HG02970 (cell line): ENCODE measurements at regions not wholly inside any gene's neighbourhood (a gene's known extent, or its start where the extent isn't known, plus 50 kb on each side); places are given as distances from the start of the nearest gene placed in this dataset.

Experiments used
- ATAC-seq: cut with Tn5 transposase; IDR thresholded peaks from one replicate; pipeline ENCODE4 v1.9.1; 2021; ENCODE audit warnings: mild to moderate bottlenecking, moderate library complexity, moderate number of reproducible peaks; ENCODE audit not compliant: unreplicated experiment, low FRiP score

DNA sequence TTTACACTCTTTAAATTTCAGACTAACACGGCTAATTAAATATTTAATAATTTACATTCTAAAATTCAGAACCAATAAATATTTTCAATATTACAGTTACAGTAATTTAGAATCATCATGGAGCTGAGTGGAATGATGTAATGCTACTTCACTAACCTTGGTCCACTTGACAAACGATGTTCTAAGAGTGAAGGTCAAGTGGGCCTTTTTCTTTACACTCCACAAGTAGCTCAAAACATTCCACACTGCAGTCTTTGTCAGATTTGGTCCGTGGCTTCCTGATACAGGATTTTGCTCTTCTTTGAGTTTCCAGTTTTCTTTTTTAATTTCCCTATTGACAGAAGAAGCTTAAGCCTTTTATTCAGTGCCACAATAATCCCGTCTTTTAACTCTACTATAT lies 164.6 kb upstream of the NRIP1 start:
- no peak for ATAC-seq

DNA sequence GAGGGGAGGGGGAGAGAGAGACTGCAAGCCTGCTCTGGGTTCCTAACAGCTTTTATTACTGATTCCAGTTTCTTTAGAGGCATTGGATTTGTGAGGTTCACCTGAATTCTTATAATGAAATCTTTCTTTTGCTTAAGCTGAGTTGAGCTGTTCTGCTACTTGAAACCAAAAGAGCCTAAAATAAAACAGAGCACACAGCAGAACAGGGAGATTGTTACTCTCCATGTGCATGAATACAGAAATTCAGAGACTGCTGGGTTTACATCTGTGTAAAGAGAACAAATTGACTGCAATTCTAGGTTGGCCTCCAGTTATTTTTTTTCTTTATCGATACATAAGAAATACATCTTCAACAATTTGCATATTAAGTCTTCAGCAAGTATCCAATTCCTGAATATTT lies 168.8 kb upstream of the NRIP1 start:
- no peak for ATAC-seq

DNA sequence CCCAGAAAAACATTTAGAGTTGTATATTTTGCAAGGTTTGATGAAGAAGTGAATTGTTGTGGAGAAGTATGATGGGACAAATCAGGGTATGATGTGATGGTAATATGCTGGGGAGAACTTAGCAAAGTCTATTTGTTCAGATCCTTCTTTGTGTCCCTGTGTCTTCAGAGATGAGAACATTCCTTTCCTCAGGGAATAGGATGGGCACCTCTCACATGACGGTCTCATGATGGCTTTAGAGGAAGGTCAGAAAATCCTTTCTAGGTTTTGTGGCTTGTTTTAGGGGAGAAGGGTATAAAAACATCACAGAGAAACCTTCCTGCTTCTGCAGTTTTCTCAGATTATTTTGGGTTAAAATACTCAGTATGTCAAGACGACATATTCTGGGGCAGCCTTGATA lies 171.3 kb upstream of the NRIP1 start:
- no peak for ATAC-seq

DNA sequence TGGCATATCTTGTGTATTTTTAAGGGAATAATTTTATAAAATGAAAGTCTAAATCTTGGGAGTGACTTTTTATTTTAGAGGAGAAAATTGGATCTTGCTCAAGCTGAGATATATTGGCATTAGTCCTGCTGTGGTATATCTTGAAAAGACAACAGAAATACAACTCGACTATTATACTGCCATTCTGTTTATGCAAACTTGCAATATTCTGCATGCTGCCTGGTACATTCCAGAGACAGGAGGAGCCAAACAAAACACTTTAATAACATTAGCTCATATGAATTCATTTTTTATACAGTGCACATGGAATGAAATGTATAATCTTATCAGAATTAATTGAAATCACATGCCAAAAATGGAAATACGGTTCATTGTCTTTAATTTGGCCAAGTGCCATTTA lies 176.0 kb upstream of the NRIP1 start:
- ATAC-seq: no peak

DNA sequence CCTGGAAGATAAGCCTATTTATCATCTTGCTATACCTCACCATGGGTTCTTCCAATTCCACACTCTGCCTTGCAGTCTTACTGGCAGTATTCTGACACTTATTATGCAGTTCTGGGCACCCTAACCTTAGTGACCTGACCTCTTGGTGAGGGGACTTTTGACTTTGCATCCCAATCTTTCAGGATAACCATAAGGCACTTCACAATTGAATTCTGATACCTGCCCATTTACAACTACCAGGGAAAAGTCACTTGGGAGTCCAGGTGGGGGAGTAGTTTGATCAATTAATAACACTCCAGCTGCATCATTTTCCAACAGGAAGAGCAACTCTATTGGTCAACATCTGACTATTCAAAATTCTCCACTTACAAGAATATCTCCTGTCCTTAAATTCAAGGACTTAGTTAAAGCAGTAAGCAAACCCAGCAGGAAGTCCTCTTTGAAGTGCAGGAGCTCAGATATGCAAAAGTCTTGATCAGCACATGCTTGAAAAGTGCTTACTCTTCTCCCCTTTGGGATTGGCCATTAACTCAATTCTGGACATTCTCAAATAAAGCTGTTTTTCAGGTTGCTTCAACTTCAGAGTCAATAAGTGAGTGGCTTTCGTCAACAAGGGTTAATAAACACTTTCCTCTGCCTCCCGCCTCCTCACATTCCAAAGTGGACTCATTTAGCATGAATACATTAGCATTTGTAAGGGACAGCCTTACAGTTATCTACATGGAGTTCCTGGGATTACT lies 177.4 kb upstream of the NRIP1 start:
- no peak for ATAC-seq

DNA sequence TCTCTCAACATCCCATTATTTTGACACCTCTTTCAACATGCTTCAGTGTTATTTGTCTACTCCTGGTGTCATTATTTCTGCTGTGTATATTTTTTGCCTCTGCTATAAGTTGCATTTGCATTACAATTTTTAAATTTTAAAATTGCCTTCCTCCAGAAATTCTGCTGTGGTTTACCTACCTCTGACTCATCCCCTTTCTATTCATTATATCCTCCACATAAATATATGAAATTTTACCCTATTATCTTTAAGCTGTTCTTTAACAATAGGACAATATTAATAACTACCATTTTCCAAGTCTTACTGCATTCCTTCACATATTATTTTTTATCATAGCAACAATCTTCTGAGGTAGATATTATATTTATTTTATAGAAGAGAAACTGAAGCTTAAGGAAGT lies 178.1 kb upstream of the NRIP1 start:
- ATAC-seq: no peak

DNA sequence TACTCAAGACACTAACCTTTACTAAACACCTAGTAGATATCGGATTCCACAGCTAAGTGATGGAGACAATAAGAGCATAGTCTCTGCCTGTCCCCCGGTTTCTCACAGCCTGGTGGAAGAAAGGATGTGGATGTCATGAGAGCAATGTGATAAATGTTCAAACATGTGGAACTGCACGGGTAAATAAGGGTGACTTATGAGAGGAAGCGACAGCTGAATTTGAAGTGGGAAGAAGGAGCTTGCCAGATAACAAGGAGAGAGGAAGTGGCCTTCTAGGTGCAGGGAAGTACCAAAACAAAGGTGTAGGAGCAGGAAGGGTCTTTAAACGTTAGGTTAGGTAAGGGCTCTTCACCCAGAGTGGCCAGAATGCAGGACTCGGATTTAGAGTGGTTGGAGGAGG lies 178.6 kb upstream of the NRIP1 start:
- no peak for ATAC-seq

DNA sequence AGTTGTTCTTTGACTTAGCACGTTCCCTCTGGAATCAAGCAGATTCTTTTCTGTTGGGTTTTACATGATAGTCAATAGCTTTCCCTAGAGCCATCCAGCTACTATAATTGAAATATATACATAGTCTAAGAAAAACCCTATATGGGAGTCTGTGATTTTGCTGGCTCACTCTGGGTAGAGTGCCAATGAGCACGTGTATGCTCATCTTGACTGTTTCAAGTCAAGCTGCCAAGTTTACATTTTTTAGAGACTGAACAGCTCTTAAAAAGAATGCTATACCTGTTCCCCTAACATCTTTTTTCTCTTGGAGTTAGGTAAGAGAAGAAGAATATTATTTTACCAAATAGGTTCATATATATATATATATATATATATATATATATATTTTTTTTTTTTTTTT lies 182.8 kb upstream of the NRIP1 start:
- no peak for ATAC-seq

DNA sequence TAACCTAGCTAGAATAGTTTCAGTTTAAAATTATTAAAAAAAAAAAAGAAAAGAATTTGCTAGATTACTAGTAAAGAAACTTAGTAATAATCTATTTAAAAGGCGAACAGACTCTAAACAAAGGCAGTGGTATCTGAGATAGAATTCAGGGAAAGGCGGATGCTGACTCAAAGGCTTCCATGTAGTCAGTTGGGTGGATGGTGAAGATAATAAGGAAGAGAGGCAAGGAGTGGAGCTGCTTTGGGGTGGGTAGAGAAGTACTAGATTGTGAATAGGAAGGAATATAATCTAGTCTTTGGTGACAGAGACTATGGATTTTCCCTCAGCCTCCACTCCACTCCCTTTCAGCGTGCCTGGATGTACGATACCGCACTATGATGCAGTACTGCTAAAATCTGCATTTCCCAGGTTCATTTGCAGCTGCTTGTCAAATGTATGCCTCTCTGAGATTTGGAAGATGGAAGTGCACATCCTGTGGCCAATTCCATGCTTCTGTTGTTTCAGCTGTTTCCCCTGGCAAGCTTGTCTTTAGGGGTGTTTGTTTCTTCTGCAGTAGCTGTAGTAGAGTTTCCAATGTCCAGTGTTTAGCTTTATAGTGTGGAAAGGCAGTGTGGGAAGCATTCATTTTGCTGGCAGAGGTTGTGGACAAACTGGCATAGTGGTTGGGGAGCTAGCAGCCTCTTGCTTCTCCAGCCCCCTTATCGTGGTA lies 184.6 kb upstream of the NRIP1 start:
- ATAC-seq: no peak

DNA sequence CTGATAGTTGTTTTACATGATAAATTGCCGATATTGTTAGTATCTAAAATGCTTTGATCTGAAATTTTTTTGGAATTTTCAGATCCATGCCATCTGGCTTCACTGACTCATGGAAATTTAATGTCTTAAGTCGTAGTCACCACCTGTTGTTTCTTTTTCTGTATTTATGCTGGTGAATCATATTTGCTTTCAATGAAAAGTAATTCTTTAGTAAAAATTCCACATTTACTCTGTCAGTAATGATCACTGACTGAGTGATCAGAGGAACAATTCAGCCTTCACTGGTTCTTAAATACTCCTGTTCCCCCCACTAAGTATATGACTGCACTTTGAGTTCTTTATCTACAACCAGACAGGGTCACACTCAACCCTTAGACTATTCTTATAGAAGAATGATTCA lies 185.6 kb upstream of the NRIP1 start:
- no peak for ATAC-seq

DNA sequence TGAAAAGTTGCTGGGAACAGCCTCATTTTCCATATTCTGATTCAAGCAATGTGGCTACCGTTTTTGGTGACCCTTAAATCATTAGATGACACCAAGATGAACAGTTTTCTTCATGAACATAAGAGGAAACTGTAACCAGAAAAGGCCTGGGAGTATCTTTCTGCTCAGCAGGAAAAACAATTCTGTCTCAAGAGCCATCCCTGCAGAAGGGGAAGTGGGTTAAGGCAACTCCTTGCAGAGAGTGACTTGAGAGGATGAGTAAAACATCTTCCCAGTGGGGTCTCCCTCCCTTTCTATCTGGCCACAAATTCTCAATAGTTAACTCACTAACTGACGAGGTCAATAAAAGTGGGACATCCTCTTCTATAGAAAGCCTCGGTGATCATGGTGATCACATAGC lies 187.6 kb upstream of the NRIP1 start:
- ATAC-seq: no peak

DNA sequence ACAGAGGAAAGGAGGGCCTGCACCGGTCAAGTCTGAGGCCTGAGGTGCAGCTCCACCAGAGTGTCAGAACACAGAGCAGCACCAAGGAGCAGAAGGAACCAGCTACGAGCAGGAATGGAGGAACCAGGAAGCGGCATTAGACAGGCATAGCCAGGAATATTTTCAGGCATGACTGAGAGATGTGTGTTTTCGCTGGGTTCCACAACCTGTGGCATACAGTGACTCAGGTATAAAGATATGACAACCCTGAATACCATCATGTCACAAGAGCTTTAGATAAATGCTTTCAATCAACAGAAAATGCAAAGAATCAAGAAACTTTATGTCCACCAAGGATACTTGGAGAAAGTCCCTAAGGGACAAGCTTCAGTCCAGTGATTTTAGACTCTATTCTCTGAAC lies 189.3 kb upstream of the NRIP1 start:
- no peak for ATAC-seq

DNA sequence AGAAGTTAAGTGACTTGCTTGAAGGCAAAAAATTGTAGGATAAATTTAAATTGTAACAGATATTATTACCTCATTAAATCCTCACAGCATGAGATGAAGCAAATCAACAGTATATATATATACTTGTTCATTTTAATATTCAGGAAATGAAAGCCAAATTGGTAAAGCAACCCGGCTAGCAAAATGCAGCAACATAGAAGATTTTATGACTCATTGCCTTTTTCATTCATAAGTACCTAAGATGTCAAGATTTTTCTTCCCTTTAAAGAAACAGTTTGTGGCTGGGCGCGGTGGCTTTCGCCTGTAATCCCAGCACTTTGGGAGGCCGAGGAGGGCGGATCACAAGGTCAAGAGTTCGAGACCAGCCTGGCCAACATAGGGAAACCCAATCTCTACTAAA lies 190.5 kb upstream of the NRIP1 start:
- no peak for ATAC-seq

DNA sequence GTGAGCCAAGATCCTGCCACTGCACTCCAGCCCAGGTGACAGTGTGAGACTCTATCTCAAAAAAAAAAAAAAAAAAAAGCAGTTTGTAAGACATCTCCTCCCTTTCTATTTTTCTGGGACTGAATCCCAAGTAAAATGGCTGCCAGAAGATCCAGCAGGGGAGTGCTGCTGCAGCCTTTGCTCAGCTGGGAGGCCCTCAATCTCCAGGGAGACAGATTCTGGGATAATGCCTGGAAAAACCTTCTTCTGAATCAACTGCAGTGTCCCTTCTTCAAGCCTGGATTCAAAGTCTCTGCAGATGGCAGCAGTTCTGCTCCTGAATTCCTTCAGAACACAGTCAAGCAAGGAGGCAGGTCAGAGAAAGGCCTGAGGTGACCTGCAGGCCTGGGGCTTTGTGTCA lies 191.0 kb upstream of the NRIP1 start:
- no peak for ATAC-seq

DNA sequence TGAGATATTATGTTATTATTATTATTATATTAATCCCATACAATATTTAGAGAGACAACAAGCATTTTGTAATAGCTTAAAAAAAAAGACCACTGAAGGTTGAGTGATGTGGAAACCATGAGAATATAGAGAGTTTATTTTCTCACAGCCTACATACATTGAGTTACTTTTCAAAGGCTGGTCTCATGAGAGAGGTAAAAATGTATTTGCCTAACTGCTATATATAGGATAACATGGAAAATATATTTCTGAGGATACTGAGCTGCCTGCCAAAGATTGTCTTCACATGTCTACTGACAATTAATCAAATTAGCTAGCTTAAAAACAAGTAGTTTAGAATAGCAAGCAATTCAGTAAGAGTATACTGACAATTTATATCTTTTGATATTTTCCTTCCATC lies 192.2 kb upstream of the NRIP1 start:
- no peak for ATAC-seq

DNA sequence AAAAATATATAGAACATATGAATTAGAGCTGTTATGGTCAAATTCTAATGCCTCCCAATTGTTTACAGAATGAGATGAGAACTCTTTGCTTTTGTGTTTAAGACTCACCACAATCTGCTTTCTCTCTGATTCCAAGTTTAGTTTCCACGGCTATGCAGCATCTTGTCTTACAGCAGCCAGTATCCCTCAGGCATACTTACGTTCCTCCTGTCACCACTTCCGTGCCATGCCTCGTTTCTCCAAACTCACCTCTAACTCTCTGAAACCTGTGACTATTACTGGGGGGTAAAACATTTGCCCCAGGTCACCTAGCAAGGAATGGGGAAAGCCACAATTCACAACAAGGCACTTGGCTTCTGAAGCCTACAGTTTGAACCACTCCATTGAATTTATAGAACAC lies 192.8 kb upstream of the NRIP1 start:
- ATAC-seq: no peak

DNA sequence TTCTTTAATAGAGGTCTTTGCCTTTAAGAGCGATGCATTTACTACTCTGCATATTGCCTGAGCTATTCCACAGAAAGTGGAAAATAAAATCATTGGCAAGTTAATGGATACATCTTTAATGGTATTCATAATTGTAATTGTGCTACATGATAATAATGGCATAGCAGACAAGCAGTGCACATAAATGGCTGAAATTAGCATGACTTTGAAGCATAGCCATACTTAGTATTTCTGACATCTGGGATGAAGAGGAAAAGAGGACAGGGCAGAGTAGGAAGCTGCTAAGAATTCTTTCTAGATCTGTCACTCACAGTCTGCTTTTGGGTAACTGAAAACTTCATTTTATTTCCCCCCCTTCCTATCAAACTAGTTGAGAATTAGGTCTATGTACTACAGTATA lies 195.0 kb upstream of the NRIP1 start:
- no peak for ATAC-seq

DNA sequence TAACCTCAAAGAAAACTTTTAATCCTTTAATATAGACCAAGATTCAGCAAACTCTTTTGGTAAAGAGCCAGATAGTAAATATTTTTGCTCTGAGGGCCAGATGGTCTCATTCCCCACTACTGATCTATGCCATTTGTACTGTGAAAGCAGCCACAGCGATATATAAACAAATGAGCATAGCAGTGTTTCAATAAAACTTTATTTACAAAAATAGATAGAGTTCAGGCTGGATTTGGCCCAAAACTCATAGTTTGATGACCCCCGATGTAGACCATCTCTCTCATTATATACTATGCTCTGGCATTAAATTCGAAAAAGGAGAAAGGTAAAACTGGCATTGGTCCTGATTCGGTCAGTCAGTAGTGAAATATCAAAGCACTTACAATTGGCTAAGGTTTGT lies 195.8 kb upstream of the NRIP1 start:
- ATAC-seq: no peak

DNA sequence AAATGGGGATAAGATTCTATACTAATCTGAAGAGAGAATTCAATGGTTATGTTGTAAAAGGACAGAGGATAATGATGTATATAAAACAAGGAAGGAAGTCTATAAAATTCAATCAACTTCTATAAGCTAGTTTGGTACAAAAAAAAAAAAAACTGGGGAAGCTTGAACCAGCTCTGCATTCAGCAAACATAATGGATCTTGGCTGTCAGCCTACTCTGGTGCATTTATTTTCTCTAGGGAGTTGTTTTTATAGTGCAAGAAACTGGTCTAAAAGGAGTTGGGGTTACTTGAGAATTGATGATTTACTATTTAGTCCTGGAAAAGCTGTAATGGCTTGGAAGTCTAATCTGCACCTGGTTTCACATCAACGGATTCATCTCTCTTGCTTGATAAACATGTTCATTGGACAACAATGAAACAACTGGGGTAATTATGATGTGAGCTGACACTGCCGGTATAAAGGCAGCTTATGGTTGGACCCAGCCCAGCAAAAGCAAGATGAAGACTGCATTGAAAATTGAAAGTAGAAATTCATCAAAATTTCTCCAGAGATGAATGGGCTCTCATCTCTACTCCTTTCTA lies 199.4 kb upstream of the NRIP1 start:
- no peak for ATAC-seq

DNA sequence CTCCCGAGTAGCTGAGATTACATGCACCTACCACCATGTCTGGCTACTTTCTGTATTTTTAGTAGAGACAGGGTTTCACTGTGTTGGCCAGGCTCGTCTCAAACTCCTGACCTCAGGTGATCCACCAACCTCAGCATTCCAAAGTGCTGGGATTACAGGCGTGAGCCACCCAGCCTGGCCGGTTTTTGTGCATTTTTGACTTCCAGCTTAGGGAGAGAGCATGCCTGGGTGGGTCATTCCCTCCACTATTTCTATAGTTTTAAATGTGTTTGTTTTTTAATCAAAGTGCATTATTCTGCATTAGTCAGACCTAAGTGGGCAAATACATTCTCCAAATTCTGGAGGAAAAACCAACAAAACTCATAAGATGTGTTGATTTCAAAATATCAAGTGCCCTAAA lies 207.4 kb upstream of the NRIP1 start:
- no peak for ATAC-seq

DNA sequence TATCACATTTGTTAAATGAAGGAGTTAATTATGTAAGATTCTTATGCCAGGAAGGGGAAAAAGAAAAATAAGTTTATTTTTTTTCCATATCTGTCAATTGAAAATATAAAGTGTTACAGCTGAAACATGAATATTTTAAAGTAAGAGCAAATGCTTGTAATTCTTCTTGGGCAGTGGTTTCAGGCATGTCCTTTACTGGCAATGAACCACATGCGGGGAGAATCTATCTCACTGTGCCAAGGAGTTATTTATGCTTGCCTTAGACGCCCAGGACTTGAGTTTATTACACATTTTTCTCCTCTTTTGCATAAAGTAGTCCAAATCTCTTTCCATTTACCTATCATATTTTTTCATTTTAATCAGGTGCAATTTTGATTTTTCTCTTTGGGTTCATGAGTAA lies 207.8 kb upstream of the NRIP1 start:
- no peak for ATAC-seq

DNA sequence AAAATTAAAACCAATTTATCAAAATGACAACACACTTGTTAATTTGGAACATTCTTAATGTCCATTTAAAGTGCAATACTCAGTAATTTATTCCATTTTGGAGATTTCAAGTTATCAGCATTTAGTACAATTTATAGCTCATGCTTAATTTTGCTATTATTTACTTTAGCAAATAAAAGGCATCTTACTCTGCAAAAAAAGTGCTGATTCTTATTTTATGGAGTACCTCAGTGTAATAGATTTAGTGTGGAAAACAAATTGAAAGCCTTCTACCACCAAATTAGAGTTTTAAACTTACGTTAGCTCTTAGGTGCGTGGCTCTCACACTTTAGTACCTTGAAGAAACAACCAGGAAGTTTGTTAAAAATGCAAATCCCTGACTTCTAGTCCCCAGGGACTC lies 208.4 kb upstream of the NRIP1 start:
- ATAC-seq: no peak
